HepG2 (cell line): ENCODE measurements at regions not wholly inside any gene's neighbourhood (a gene's known extent, or its start where the extent isn't known, plus 50 kb on each side); places are given as distances from the start of the nearest gene placed in this dataset.

Experiments
- ATAC-seq: fragments of 200-7000 bp; cut with Tn5 transposase; 3 replicates; pipeline ENCODE4 v1.9.1; 2020; ENCODE audit warnings: mild to moderate bottlenecking, moderate library complexity
- BruUV-seq: library from RNA; stranded (reverse); fragments of 400-500 nt; replicated peaks from 2 replicates; lab custom pipeline; 2021; lab: Mats Ljungman, UMichigan
- CTCF ChIA-PET: fragments of 300-600 bp; formaldehyde crosslinking; extraction: SDS; loops from one replicate; lab custom pipeline; 2021; ENCODE audit warnings: low total read pairs, inconsistent platforms, low intra/inter-chr PET ratio; lab: Yijun Ruan, JAX
- POLR2A ChIA-PET: fragments of 350-600 bp; sonication (Branson Sonifier 250); formaldehyde crosslinking; loops from one replicate; lab custom pipeline; 2020; ENCODE audit warnings: antibody characterized with exemption, inconsistent platforms; lab: Yijun Ruan, JAX
- DNase-seq: peaks from one replicate; pipeline ENCODE4 v3.0.0-alpha.2; 2015; ENCODE audit warnings: low spot score
- FAIRE-seq: peaks from 3 replicates; lab custom pipeline; 2011; peaks lifted over from hg19 to GRCh38; lab: Jason Lieb, UNC
- H2AFZ ChIP-seq: one replicate; pipeline ENCODE4 v1.6.1; 2011; ENCODE audit warnings: low read length, inconsistent platforms
- H3K27ac ChIP-seq: fragments of 300-600 bp; 3 replicates; pipeline ENCODE4 v1.8.0; 2011; ENCODE audit warnings: mixed run types, mild to moderate bottlenecking, mixed read lengths, low read length, inconsistent platforms; ENCODE audit not compliant: insufficient read depth; ENCODE audit errors: extremely low read length
- H3K27me3 ChIP-seq, 2 experiments: fragments of 200-600 bp in 1 of 2; 2 replicates in 1 of 2; 3 replicates in 1 of 2; pipeline versions ENCODE4 v1.6.0 to v1.8.0; 2011; ENCODE audit warnings: low read length in 2 of 2, mild to moderate bottlenecking in 2 of 2, moderate library complexity in 2 of 2, inconsistent platforms in 1 of 2; ENCODE audit not compliant: insufficient read depth in 2 of 2, control insufficient read depth in 1 of 2
- H3K36me3 ChIP-seq, 2 experiments: fragments of 200-600 bp in 1 of 2; replicated peaks in 1 of 2; 2 replicates in 1 of 2; 3 replicates in 1 of 2; pipeline versions ENCODE4 v1.5.1 to v1.8.0; 2011; ENCODE audit warnings: low read length in 2 of 2, inconsistent platforms in 1 of 2; ENCODE audit not compliant: insufficient read depth in 2 of 2, control insufficient read depth in 1 of 2
- H3K4me1 ChIP-seq: 2 replicates; pipeline ENCODE4 v1.5.1; 2012; ENCODE audit warnings: low read length, inconsistent platforms; ENCODE audit not compliant: insufficient read depth
- H3K4me2 ChIP-seq: 2 replicates; pipeline ENCODE4 v1.6.0; 2011; ENCODE audit warnings: low read depth, low read length, inconsistent platforms
- H3K4me3 ChIP-seq, 3 experiments: fragments of 200-600 bp in 1 of 3; sonication (generic), shearing (Covaris generic) in 1 of 3; replicated peaks in 1 of 3; 2 replicates each; pipeline ENCODE4 v1.5.1; 2011 to 2016; ENCODE audit warnings: low read length in 3 of 3, inconsistent platforms in 2 of 3, low read depth in 2 of 3, mild to moderate bottlenecking in 2 of 3, control low read depth in 1 of 3, mixed read lengths in 1 of 3; ENCODE audit not compliant: insufficient read depth in 1 of 3
- H3K79me2 ChIP-seq: one replicate; pipeline ENCODE4 v1.6.1; 2011; ENCODE audit warnings: low read length, inconsistent platforms; ENCODE audit not compliant: insufficient read depth
- H3K9ac ChIP-seq: 2 replicates; pipeline ENCODE4 v1.6.0; 2011; ENCODE audit warnings: mild to moderate bottlenecking, low read depth, low read length, inconsistent platforms; ENCODE audit not compliant: insufficient read depth
- H3K9me3 ChIP-seq: 2 replicates; pipeline ENCODE4 v1.5.1; 2012; ENCODE audit warnings: mild to moderate bottlenecking, low read length
- H4K20me1 ChIP-seq: 2 replicates; pipeline ENCODE4 v1.6.0; 2011; ENCODE audit warnings: inconsistent platforms, mild to moderate bottlenecking, low read length, moderate library complexity; ENCODE audit not compliant: insufficient read depth
- NAIF1 ChIP-seq: sonication (generic); formaldehyde crosslinking; IDR thresholded peaks from 2 replicates; pipeline ENCODE4 v1.5.0; 2020; ENCODE audit warnings: mild to moderate bottlenecking, missing genetic modification reagents, borderline replicate concordance
- PPARG ChIP-seq: conservative IDR thresholded peaks from 2 replicates; pipeline ENCODE4 v1.6.1; 2016; ENCODE audit warnings: missing biosample characterization, missing genetic modification reagents
- ZBTB40 ChIP-seq, 2 experiments: fragments of 450-650 bp in 1 of 2; sonication (generic) in 1 of 2; formaldehyde crosslinking in 1 of 2; IDR thresholded peaks; 2 replicates each; pipeline versions ENCODE4 v1.6.1 to v1.8.0; 2016 to 2022; ENCODE audit warnings: antibody characterized with exemption in 1 of 2, mild to moderate bottlenecking in 1 of 2, missing genetic modification reagents in 1 of 2
- ZNF441 ChIP-seq: sonication (generic); formaldehyde crosslinking; IDR thresholded peaks from 2 replicates; pipeline ENCODE4 v1.7.0; 2021; ENCODE audit warnings: missing genetic modification reagents, borderline replicate concordance
- WGBS: methylation state at CpG from one replicate; pipeline ENCODE4 v1.1.6; 2017; ENCODE audit warnings: low lambda C conversion rate; 5-methylcytosine and 5-hydroxymethylcytosine counted together
- in situ Hi-C: cut with HindIII; loops from 2 replicates; pipeline ENCODE4 v1.10.0; 2017; ENCODE audit warnings: low pct_unique_long_range_greater_than_20kb; ENCODE audit not compliant: extremely low pct_ligation_motif_present
- intact Hi-C: fragments of 100-400 bp; cut with micrococcal nuclease; formaldehyde crosslinking; loops from one replicate; pipeline ENCODE4 v1.10.0; 2022; ENCODE audit not compliant: unreplicated experiment

- Histone ChIP-seq H3K4me3 (no peak overlapping the region), H4K20me1 (no peaks in the 10 kb centered on the region), H3K27me3 (no peaks in the 10 kb centered on the region), H2AFZ (no peak overlapping the region), H3K9ac (no peak overlapping the region), H3K4me1 (no peaks in the 10 kb centered on the region), H3K36me3 (no peaks in the 10 kb centered on the region), H3K79me2 (no peaks in the 10 kb centered on the region), H3K4me2 (no peak overlapping the region), H3K9me3 (peaks cover 15% of the 10 kb centered on the region), H3K27ac (no peak overlapping the region)
- no peak for ATAC-seq
- 0% methylated on average over 4 of the region's 4 CpGs for WGBS
- intact Hi-C loops = no loop called here
- ChIA-PET CTCF (no interaction called here), POLR2A (no interaction called here)
- DNase-seq = no peak
- FAIRE-seq = no peak
- in situ Hi-C loops = no loop called here
- BruUV-seq = no TSS peak
- TF ChIP-seq NAIF1 (no peak), ZBTB40 (IDR thresholded peaks at IDR 0.05) (peak; percentile 93), ZBTB40 (CRISPR knock-in tag; IDR thresholded peaks at IDR 0.05) (no peak), PPARG (CRISPR knock-in tag) (no peak), ZNF441 (CRISPR knock-in tag) (no peak)
Measured at GRCh38 chr4:31755751-31756150, 1035.6 kb downstream of the PCDH7 start.
